Endodermal cell (in vitro differentiated cells): ENCODE measurements at regions not wholly inside any gene's neighbourhood (a gene's known extent, or its start where the extent isn't known, plus 50 kb on each side); places are given as distances from the start of the nearest gene placed in this dataset.

Source experiments
- DNase-seq: peaks from one replicate; pipeline ENCODE4 v3.0.0-alpha.2; 2017
- H3K27ac ChIP-seq: 2 replicates; pipeline ENCODE4 v1.5.1; 2013; ENCODE audit warnings: mild to moderate bottlenecking, low read depth, low read length, moderate library complexity
- H3K27me3 ChIP-seq: 2 replicates; pipeline ENCODE4 v1.6.1; 2013; ENCODE audit warnings: mild to moderate bottlenecking, low read length, moderate library complexity; ENCODE audit not compliant: insufficient read depth, control insufficient read depth, poor library complexity, severe bottlenecking
- H3K36me3 ChIP-seq: 2 replicates; pipeline ENCODE4 v1.7.0; 2013; ENCODE audit warnings: mild to moderate bottlenecking, low read length, moderate library complexity; ENCODE audit not compliant: control insufficient read depth, insufficient read depth
- H3K4me1 ChIP-seq: one replicate; pipeline ENCODE4 v1.7.0; 2013; ENCODE audit warnings: low read length; ENCODE audit not compliant: control insufficient read depth, insufficient read depth
- H3K4me3 ChIP-seq: 2 replicates; pipeline ENCODE4 v1.5.1; 2013; ENCODE audit warnings: mild to moderate bottlenecking, low read length, moderate library complexity
- H3K9ac ChIP-seq: 2 replicates; pipeline ENCODE4 v1.6.1; 2013; ENCODE audit warnings: mild to moderate bottlenecking, low read length, moderate library complexity; ENCODE audit not compliant: poor library complexity, severe bottlenecking; ENCODE audit errors: extremely low read depth
- H3K9me3 ChIP-seq: 2 replicates; pipeline ENCODE4 v1.6.1; 2013; ENCODE audit warnings: mild to moderate bottlenecking, low read length, moderate library complexity; ENCODE audit not compliant: control insufficient read depth
- H3K27ac Mint-ChIP-seq: 2 replicates; pipeline ENCODE4 v1.8.0; 2020; ENCODE audit warnings: mixed read lengths
- H3K27me3 Mint-ChIP-seq: 2 replicates; pipeline ENCODE4 v1.8.0; 2021; ENCODE audit warnings: mild to moderate bottlenecking, mixed read lengths; ENCODE audit not compliant: insufficient read depth
- H3K36me3 Mint-ChIP-seq: 2 replicates; pipeline ENCODE4 v1.8.0; 2020; ENCODE audit warnings: low read depth, mixed read lengths
- H3K4me1 Mint-ChIP-seq: 2 replicates; pipeline ENCODE4 v1.8.0; 2020; ENCODE audit warnings: mixed read lengths
- H3K4me3 Mint-ChIP-seq: 2 replicates; pipeline ENCODE4 v1.8.0; 2020; ENCODE audit warnings: mild to moderate bottlenecking, moderate library complexity, mixed read lengths
- H3K9me3 Mint-ChIP-seq: 2 replicates; pipeline ENCODE4 v1.8.0; 2020; ENCODE audit warnings: mild to moderate bottlenecking, mixed read lengths
- WGBS, 2 experiments: methylation state at CpG; one replicate each; pipeline versions ENCODE4 v1.1.5 to v1.1.7; 2013; ENCODE audit warnings: missing lambda C conversion rate in 2 of 2, mixed read lengths in 1 of 2; ENCODE audit not compliant: insufficient coverage in 1 of 2, insufficient read length in 1 of 2; 5-methylcytosine and 5-hydroxymethylcytosine counted together
- TF ChIP-seq, protein P1 (sequence below): fragments of 200-600 bp; sonication (generic); conservative IDR thresholded peaks from 2 replicates; pipeline ENCODE4 v1.5.0; 2021; ENCODE audit warnings: antibody characterized with exemption, mild to moderate bottlenecking

DNA sequence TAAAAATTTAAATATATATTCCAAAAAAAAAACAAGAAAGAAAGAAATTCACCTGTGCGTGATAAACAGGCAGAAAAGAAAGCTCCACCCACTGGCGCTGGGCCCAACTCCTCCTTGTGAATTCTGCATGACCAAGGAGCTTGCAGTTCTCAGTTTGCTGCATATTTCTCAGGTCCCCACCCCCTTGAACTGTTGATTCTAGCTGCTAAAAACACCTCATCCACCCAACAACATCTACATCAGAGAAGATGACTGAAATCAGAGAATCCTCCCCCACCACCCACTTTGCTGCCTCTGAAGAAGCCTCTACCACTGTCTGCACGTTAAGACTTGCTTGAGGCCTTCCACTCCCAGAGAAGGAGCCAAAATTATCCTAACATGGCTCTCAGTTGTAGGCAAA is 104.8 kb downstream of the RGS2 start:
- no peak for DNase-seq
- no peak overlapping the region for H3K27ac Mint-ChIP-seq
- H3K4me3 ChIP-seq = no peak overlapping the region
- H3K36me3 Mint-ChIP-seq = no peaks in the 10 kb centered on the region
- no peaks in the 10 kb centered on the region for H3K4me1 Mint-ChIP-seq
- peaks cover 7% of the 10 kb centered on the region for H3K9me3 Mint-ChIP-seq
- no peaks in the 10 kb centered on the region for H3K4me1 ChIP-seq
- no peak overlapping the region for H3K27ac ChIP-seq
- no peaks in the 10 kb centered on the region for H3K27me3 ChIP-seq
- no peaks in the 10 kb centered on the region for H3K9me3 ChIP-seq
- peaks cover 2% of the 10 kb centered on the region for H3K27me3 Mint-ChIP-seq
- H3K4me3 Mint-ChIP-seq = no peak overlapping the region
- no peak overlapping the region for H3K9ac ChIP-seq
- WGBS, 2 experiments = 62 to 93% methylated on average over 2 to 3 of the region's 3 CpGs
- H3K36me3 ChIP-seq = no peaks in the 10 kb centered on the region
- TF ChIP-seq, protein P1, sequence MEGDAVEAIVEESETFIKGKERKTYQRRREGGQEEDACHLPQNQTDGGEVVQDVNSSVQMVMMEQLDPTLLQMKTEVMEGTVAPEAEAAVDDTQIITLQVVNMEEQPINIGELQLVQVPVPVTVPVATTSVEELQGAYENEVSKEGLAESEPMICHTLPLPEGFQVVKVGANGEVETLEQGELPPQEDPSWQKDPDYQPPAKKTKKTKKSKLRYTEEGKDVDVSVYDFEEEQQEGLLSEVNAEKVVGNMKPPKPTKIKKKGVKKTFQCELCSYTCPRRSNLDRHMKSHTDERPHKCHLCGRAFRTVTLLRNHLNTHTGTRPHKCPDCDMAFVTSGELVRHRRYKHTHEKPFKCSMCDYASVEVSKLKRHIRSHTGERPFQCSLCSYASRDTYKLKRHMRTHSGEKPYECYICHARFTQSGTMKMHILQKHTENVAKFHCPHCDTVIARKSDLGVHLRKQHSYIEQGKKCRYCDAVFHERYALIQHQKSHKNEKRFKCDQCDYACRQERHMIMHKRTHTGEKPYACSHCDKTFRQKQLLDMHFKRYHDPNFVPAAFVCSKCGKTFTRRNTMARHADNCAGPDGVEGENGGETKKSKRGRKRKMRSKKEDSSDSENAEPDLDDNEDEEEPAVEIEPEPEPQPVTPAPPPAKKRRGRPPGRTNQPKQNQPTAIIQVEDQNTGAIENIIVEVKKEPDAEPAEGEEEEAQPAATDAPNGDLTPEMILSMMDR = no peak

DNA sequence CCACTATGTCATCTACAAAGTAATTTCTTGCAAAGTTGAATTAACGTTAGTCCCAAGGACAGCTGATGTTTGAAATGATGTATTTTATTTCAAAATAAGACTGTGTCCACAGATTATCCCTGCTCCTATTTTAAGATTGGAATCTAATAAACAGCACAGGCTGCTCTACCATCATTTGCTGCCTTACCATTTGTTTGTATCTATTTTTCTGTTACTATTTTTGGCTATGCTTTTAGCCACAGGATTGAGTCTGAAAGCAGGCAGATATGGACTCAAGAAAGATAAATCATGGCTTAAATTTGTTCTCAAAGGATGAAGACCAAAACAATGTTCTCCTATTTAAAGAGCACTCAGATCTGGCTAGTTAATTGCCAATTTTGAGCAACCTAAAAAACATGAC is 105.3 kb downstream of the RGS2 start:
- Mint-ChIP-seq H3K4me1 (no peaks in the 10 kb centered on the region), H3K27me3 (peaks cover 2% of the 10 kb centered on the region), H3K36me3 (no peaks in the 10 kb centered on the region), H3K9me3 (peaks cover 7% of the 10 kb centered on the region), H3K4me3 (no peak overlapping the region), H3K27ac (no peak overlapping the region)
- DNase-seq = no peak
- Histone ChIP-seq H3K9ac (no peak overlapping the region), H3K4me3 (no peak overlapping the region), H3K4me1 (no peaks in the 10 kb centered on the region), H3K9me3 (no peaks in the 10 kb centered on the region), H3K27me3 (no peaks in the 10 kb centered on the region), H3K36me3 (no peaks in the 10 kb centered on the region), H3K27ac (no peak overlapping the region)
- 100% methylated on average over 1 of the region's 1 CpG; no CpG with 5 or more reads in 1 of the 2 experiments for WGBS, 2 experiments
- TF ChIP-seq, protein P1 = no peak

DNA sequence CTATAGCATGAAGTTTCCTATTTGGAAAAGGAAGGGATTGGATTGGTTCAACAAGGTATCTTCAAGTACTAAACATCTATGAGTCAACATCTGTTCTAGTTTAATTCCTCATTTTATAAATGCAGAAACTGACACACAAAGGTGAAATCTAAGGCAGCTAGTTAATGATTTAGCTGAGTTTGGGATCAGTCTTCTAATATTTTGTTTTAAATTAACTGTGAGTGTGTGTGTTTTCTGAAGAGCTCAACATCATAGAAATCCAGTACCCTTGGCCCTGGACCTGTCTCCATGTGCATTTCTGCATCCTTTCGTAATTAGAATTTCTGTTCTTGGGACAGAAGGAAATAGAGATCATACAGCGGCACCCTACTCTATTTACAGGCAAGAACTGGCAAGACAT is 105.9 kb downstream of the RGS2 start:
- H3K4me3 Mint-ChIP-seq = no peak overlapping the region
- no peak for DNase-seq
- H3K9me3 Mint-ChIP-seq = peaks cover 5% of the 10 kb centered on the region
- H3K36me3 Mint-ChIP-seq = no peaks in the 10 kb centered on the region
- Histone ChIP-seq H3K36me3 (no peaks in the 10 kb centered on the region), H3K27ac (no peak overlapping the region), H3K4me1 (no peaks in the 10 kb centered on the region), H3K9me3 (no peaks in the 10 kb centered on the region), H3K4me3 (no peak overlapping the region), H3K9ac (no peak overlapping the region), H3K27me3 (no peaks in the 10 kb centered on the region)
- no peak overlapping the region for H3K27ac Mint-ChIP-seq
- TF ChIP-seq, protein P1 = no peak
- peaks cover 2% of the 10 kb centered on the region for H3K27me3 Mint-ChIP-seq
- no peaks in the 10 kb centered on the region for H3K4me1 Mint-ChIP-seq
- WGBS, 2 experiments = 86 to 95% methylated on average over 2 of the region's 2 CpGs
